ENCODE measurements at regions not wholly inside any gene's neighbourhood (a gene's known extent, or its start where the extent isn't known, plus 50 kb on each side); places are given as distances from the start of the nearest gene placed in this dataset.

GRCh38 chr1:82632155-82632554 lies 831.4 kb downstream of the ADGRL2 start:
- Histone ChIP-seq H3K4me1 (peaks cover 5% of the 10 kb centered on the region; the same call in 1 of the 2 replicates), H3K9me3 (no peaks in the 10 kb centered on the region), H3K36me3 (replicated peaks) (no peaks in the 10 kb centered on the region), H3K27me3 (ENCODE audit: low read depth) (no peaks in the 10 kb centered on the region), H3K4me3 (no peak overlapping the region)
- in situ Hi-C loops (cut with MboI; ENCODE audit: low sequenced_read_pairs): no loop called here
- DNase-seq (ENCODE audit: low spot score in 2 of 2): no peak

GRCh38 chr1:82628887-82629286 lies 828.2 kb downstream of the ADGRL2 start:
- DNase-seq (ENCODE audit: low spot score in 2 of 2): no peak
- Histone ChIP-seq H3K4me1 (peaks cover 5% of the 10 kb centered on the region; the same call in 1 of the 2 replicates), H3K4me3 (no peak overlapping the region), H3K36me3 (replicated peaks) (no peaks in the 10 kb centered on the region), H3K27me3 (ENCODE audit: low read depth) (no peaks in the 10 kb centered on the region), H3K9me3 (no peaks in the 10 kb centered on the region)
- in situ Hi-C loops (cut with MboI; ENCODE audit: low sequenced_read_pairs): no loop called here

GRCh38 chr1:82625537-82625936 lies 824.8 kb downstream of the ADGRL2 start:
- no peak for DNase-seq (ENCODE audit: low spot score in 2 of 2)
- Histone ChIP-seq H3K36me3 (replicated peaks) (no peaks in the 10 kb centered on the region), H3K4me1 (no peaks in the 10 kb centered on the region), H3K9me3 (no peaks in the 10 kb centered on the region), H3K4me3 (no peak overlapping the region), H3K27me3 (ENCODE audit: low read depth) (no peaks in the 10 kb centered on the region)
- in situ Hi-C loops (cut with MboI; ENCODE audit: low sequenced_read_pairs): no loop called here

- no peaks in the 10 kb centered on the region for H3K36me3 ChIP-seq (replicated peaks)
Observed at GRCh38 chr1:82621076-82621475, 820.3 kb downstream of the ADGRL2 start.

GRCh38 chr1:82614090-82614489 lies 813.4 kb downstream of the ADGRL2 start:
- in situ Hi-C loops (cut with MboI; ENCODE audit: low sequenced_read_pairs): no loop called here
- DNase-seq (ENCODE audit: low spot score in 2 of 2): no peak
- H3K36me3 ChIP-seq (replicated peaks): no peaks in the 10 kb centered on the region
- H3K27me3 ChIP-seq (ENCODE audit: low read depth): no peaks in the 10 kb centered on the region
- no peak overlapping the region for H3K4me3 ChIP-seq
- H3K9me3 ChIP-seq: no peaks in the 10 kb centered on the region
- no peaks in the 10 kb centered on the region for H3K4me1 ChIP-seq

More at GRCh38 chr1:82621076-82621475, 820.3 kb downstream of the ADGRL2 start:
- Histone ChIP-seq H3K4me3 (no peak overlapping the region), H3K4me1 (no peaks in the 10 kb centered on the region), H3K9me3 (no peaks in the 10 kb centered on the region), H3K27me3 (ENCODE audit: low read depth) (no peaks in the 10 kb centered on the region)
- DNase-seq (ENCODE audit: low spot score in 2 of 2): no peak
- in situ Hi-C loops (cut with MboI; ENCODE audit: low sequenced_read_pairs): no loop called here

- H3K9me3 ChIP-seq: no peaks in the 10 kb centered on the region
- H3K27me3 ChIP-seq (ENCODE audit: low read depth): no peaks in the 10 kb centered on the region
- H3K4me3 ChIP-seq: no peak overlapping the region
- no peaks in the 10 kb centered on the region for H3K4me1 ChIP-seq
- in situ Hi-C loops (cut with MboI; ENCODE audit: low sequenced_read_pairs): no loop called here
- H3K36me3 ChIP-seq (replicated peaks): no peaks in the 10 kb centered on the region
- DNase-seq (ENCODE audit: low spot score in 2 of 2): no peak
Observed at GRCh38 chr1:82612986-82613385, 812.3 kb downstream of the ADGRL2 start.

GRCh38 chr1:82606546-82606945 lies 805.8 kb downstream of the ADGRL2 start:
- Histone ChIP-seq H3K9me3 (no peaks in the 10 kb centered on the region), H3K4me3 (no peak overlapping the region), H3K36me3 (replicated peaks) (no peaks in the 10 kb centered on the region), H3K4me1 (no peaks in the 10 kb centered on the region), H3K27me3 (ENCODE audit: low read depth) (0 out of 2 replicates have a peak, but pooled peaks cover 3% of the 10 kb centered on the region)
- in situ Hi-C loops (cut with MboI; ENCODE audit: low sequenced_read_pairs): no loop called here
- DNase-seq (ENCODE audit: low spot score in 2 of 2): no peak

DNA sequence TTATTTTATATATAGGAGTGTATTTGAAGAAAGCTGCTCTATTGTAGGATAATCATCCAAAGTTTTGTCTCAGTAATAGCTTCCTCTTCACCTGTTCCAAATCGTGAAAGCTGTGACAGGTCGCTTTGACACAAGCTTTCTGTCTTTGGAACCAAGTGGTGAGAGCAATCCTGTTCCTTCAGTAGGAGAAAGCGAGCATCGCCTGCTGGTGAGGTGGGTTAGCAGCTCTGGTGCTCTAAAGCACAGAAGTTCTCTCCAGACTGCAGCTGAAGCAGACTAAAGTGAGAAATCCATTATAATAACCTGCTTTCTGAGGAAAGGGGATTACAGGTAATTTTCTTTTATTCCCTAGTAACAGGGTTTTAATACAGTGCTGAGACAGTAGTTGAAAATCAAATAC lies 803.8 kb downstream of the ADGRL2 start:
- 0 out of 2 replicates have a peak, but pooled peaks cover 3% of the 10 kb centered on the region for H3K27me3 ChIP-seq (ENCODE audit: low read depth)
- H3K36me3 ChIP-seq (replicated peaks): no peaks in the 10 kb centered on the region
- in situ Hi-C loops (cut with MboI; ENCODE audit: low sequenced_read_pairs): no loop called here
- H3K9me3 ChIP-seq: no peaks in the 10 kb centered on the region
- no peaks in the 10 kb centered on the region for H3K4me1 ChIP-seq
- no peak for DNase-seq (ENCODE audit: low spot score in 2 of 2)
- H3K4me3 ChIP-seq: no peak overlapping the region

DNA sequence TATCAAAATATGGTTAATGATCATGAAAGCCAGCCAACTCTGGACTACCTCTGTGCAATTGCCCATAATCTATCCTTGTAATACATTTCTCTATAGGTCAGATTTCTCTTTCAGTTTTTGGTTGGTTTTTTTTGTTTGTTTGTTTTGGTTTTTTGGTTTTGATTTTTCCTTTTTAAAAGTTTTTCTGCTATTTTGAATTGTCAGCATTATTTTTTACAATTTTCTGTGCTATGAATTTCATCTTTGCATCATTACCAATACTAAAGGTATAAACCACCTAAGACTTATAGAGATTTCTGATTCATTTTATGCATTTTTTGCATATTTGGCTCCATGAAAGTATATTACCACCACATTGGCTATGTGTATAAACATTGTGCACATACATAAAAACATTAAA lies 799.6 kb downstream of the ADGRL2 start:
- no peaks in the 10 kb centered on the region for H3K4me1 ChIP-seq
- H3K4me3 ChIP-seq: no peak overlapping the region
- no peaks in the 10 kb centered on the region for H3K27me3 ChIP-seq (ENCODE audit: low read depth)
- in situ Hi-C loops (cut with MboI; ENCODE audit: low sequenced_read_pairs): no loop called here
- DNase-seq (ENCODE audit: low spot score in 2 of 2): no peak
- no peaks in the 10 kb centered on the region for H3K9me3 ChIP-seq
- no peaks in the 10 kb centered on the region for H3K36me3 ChIP-seq (replicated peaks)

DNA sequence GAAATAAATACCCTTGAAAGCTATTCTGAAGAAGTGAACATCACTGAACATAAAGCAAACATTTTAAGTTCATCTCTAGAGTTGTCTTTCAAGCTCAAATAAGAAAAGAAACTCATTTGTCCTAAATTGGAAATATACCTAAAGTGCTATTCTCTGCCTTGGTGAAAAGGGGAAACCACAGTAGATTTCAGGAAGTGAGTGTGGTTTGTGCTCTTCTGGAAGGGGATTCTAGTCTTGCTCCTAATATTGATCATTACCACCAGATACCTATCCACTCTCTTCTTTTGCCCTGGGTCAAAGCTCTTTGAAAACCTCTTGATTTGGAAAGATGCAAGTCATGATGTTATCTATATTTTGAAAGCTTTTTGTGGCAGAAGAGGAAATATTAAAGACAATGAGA lies 798.1 kb downstream of the ADGRL2 start:
- H3K9me3 ChIP-seq: no peaks in the 10 kb centered on the region
- H3K4me1 ChIP-seq: no peaks in the 10 kb centered on the region
- in situ Hi-C loops (cut with MboI; ENCODE audit: low sequenced_read_pairs): no loop called here
- DNase-seq (ENCODE audit: low spot score in 2 of 2): no peak
- no peaks in the 10 kb centered on the region for H3K27me3 ChIP-seq (ENCODE audit: low read depth)
- no peak overlapping the region for H3K4me3 ChIP-seq
- H3K36me3 ChIP-seq (replicated peaks): no peaks in the 10 kb centered on the region

DNA sequence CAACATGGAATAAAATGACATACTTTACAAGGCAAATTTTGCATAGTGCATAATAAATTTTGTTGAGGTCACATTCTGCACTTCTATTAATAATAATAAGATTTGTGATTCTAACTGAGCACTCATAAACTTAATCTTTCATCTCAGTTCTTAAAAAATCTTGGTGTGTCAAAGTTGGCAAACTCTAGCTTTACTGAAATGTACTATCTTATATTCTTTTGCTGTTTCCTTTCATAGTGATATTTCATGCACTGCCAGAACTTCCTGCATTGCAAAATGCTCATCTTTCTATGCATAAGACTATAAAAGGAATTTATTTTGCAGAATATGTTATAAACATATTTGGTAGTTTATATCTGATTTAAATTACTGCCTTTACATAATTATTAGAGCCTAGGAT lies 797.6 kb downstream of the ADGRL2 start:
- no peaks in the 10 kb centered on the region for H3K9me3 ChIP-seq
- H3K4me1 ChIP-seq: no peaks in the 10 kb centered on the region
- no peak overlapping the region for H3K4me3 ChIP-seq
- H3K27me3 ChIP-seq (ENCODE audit: low read depth): no peaks in the 10 kb centered on the region
- no peaks in the 10 kb centered on the region for H3K36me3 ChIP-seq (replicated peaks)
- no peak for DNase-seq (ENCODE audit: low spot score in 2 of 2)
- in situ Hi-C loops (cut with MboI; ENCODE audit: low sequenced_read_pairs): no loop called here

DNA sequence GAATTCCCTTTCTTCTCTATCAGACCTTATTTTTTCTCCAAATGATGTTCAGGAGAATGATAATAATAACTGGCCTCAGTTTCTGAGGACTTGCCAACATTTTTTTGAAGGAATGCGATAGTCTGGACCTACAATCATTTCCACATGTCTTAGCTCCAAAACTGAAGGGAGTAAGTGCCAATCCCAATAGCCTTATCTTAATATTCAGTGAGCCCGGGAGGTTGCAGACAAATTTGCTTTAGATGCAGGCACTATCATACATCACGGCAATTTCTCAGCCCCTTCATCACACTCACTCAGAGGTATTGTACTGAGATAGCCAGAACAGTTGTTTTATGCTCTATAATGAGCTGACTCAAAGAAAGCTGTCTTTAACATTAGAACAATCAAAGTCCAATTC lies 796.9 kb downstream of the ADGRL2 start:
- H3K9me3 ChIP-seq: no peaks in the 10 kb centered on the region
- in situ Hi-C loops (cut with MboI; ENCODE audit: low sequenced_read_pairs): no loop called here

DNA sequence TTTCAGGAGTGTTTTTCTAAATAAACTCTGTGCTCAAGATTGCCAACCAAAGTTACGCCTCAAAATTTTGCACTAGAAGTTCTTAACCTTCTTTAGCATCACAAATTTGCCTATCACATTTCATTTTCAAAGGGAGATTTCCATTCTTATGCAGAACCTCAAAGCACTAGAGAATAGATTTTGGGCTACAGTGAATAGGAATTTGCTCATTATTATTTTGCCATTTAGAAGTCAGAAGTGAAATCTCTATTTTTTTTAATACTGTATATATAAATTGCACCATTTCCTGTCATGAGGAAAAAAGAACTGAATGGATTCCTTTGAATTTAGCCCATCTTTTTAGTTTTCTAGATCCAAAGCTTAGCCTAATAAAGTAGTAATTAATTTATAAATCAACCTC lies 796.4 kb downstream of the ADGRL2 start:
- no peaks in the 10 kb centered on the region for H3K27me3 ChIP-seq (ENCODE audit: low read depth)
- H3K9me3 ChIP-seq: no peaks in the 10 kb centered on the region
- in situ Hi-C loops (cut with MboI; ENCODE audit: low sequenced_read_pairs): no loop called here
- no peak overlapping the region for H3K4me3 ChIP-seq
- DNase-seq (ENCODE audit: low spot score in 2 of 2): no peak
- no peaks in the 10 kb centered on the region for H3K36me3 ChIP-seq (replicated peaks)
- H3K4me1 ChIP-seq: no peaks in the 10 kb centered on the region

More for the DNA sequence above, 796.9 kb downstream of the ADGRL2 start:
- Histone ChIP-seq H3K27me3 (ENCODE audit: low read depth) (no peaks in the 10 kb centered on the region), H3K4me3 (no peak overlapping the region), H3K36me3 (replicated peaks) (no peaks in the 10 kb centered on the region), H3K4me1 (no peaks in the 10 kb centered on the region)
- DNase-seq (ENCODE audit: low spot score in 2 of 2): no peak

DNA sequence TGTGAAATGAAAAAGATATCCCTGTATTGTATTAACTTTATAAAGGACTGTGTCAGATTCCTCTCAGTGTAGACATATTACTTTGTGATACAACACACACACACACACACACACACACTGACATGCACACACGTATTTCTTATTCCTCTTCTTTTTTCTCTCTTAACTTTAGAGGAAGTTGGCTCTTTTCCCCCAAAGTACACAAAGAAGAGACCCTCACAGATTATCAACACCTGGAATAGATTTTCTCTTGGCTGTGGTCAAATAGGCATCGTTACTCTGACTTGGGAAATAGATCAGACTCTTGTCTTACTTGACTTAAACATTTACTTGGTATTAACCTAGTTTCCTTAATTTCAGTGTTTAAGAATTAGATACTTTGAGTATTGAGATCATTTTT lies 792.8 kb downstream of the ADGRL2 start:
- in situ Hi-C loops (cut with MboI; ENCODE audit: low sequenced_read_pairs): no loop called here
- Histone ChIP-seq H3K36me3 (replicated peaks) (no peaks in the 10 kb centered on the region), H3K9me3 (no peaks in the 10 kb centered on the region), H3K27me3 (ENCODE audit: low read depth) (no peaks in the 10 kb centered on the region), H3K4me1 (no peaks in the 10 kb centered on the region), H3K4me3 (no peak overlapping the region)
- no peak for DNase-seq (ENCODE audit: low spot score in 2 of 2)

DNA sequence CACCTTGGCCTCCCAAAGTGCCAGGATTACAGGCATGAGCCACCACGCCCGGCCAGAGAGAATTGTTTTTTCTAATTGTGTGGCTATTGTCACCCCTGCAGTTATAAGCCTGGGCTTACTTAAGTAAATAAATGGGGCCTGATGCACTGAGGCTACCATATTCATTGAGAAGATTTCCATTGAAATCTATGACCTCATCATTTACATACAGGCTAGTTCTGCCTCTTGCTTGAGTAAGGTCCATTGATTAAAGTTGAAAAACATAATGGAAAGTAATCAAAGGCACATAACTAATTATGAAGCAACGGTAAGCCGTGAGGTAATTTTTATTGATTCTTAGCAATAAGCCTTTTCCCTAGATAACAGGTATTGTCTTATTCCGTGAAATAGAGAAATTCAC lies 788.9 kb downstream of the ADGRL2 start:
- no peaks in the 10 kb centered on the region for H3K4me1 ChIP-seq
- in situ Hi-C loops (cut with MboI; ENCODE audit: low sequenced_read_pairs): no loop called here
- H3K4me3 ChIP-seq: no peak overlapping the region
- no peaks in the 10 kb centered on the region for H3K27me3 ChIP-seq (ENCODE audit: low read depth)
- DNase-seq (ENCODE audit: low spot score in 2 of 2): no peak
- no peaks in the 10 kb centered on the region for H3K36me3 ChIP-seq (replicated peaks)
- 0 out of 2 replicates have a peak, but pooled peaks cover 3% of the 10 kb centered on the region for H3K9me3 ChIP-seq
